ENCODE measurements at regions not wholly inside any gene's neighbourhood (a gene's known extent, or its start where the extent isn't known, plus 50 kb on each side); places are given as distances from the start of the nearest gene placed in this dataset.
A peak's percentile ranks its signal among the peaks of the same experiment; 100 is the strongest.

GRCh38 chr1:99580451-99580850 lies 65.5 kb upstream of the PALMD start:
- Histone ChIP-seq H3K27me3 (no peaks in the 10 kb centered on the region), H3K9me3 (ENCODE audit: low read depth) (no peaks in the 10 kb centered on the region), H3K36me3 (replicated peaks; ENCODE audit: insufficient read depth, low read depth) (no peaks in the 10 kb centered on the region), H3K79me2 (no peaks in the 10 kb centered on the region), H3K4me2 (no peak overlapping the region), H4K20me1 (ENCODE audit: insufficient read depth, poor library complexity, severe bottlenecking) (no peaks in the 10 kb centered on the region), H3K4me3 (no peak overlapping the region), H3K4me1 (ENCODE audit: insufficient read depth) (no peaks in the 10 kb centered on the region), H2AFZ (no peak overlapping the region), H3K9me2 (replicated peaks; ENCODE audit: insufficient read depth) (no peaks in the 10 kb centered on the region), H3K27ac (no peak overlapping the region)
- TF ChIP-seq EZH2phosphoT487 (IDR thresholded peaks at IDR 0.05; ENCODE audit: low read depth, severe bottlenecking, unreplicated experiment) (no peak), CTCF (IDR thresholded peaks at IDR 0.05; ENCODE audit: poor library complexity) (no peak), EZH2 (IDR thresholded peaks at IDR 0.05; ENCODE audit: borderline replicate concordance) (no peak)
- 87% methylated on average over 6 of the region's 6 CpGs for WGBS (ENCODE audit: low lambda C conversion rate, missing lambda C conversion rate)
- DNase-seq (ENCODE audit: low spot score) = peak; percentile 44

GRCh38 chr1:99587008-99587407 lies 58.9 kb upstream of the PALMD start:
- Histone ChIP-seq H3K36me3 (replicated peaks; ENCODE audit: insufficient read depth, low read depth) (no peaks in the 10 kb centered on the region), H3K27me3 (no peaks in the 10 kb centered on the region), H3K4me2 (no peak overlapping the region), H2AFZ (no peak overlapping the region), H3K9me2 (replicated peaks; ENCODE audit: insufficient read depth) (no peaks in the 10 kb centered on the region), H4K20me1 (ENCODE audit: insufficient read depth, poor library complexity, severe bottlenecking) (no peaks in the 10 kb centered on the region), H3K79me2 (no peaks in the 10 kb centered on the region), H3K4me1 (ENCODE audit: insufficient read depth) (no peaks in the 10 kb centered on the region), H3K4me3 (no peak overlapping the region), H3K27ac (no peak overlapping the region), H3K9me3 (ENCODE audit: low read depth) (no peaks in the 10 kb centered on the region)
- TF ChIP-seq EZH2 (IDR thresholded peaks at IDR 0.05; ENCODE audit: borderline replicate concordance) (no peak), CTCF (IDR thresholded peaks at IDR 0.05; ENCODE audit: poor library complexity) (no peak), EZH2phosphoT487 (IDR thresholded peaks at IDR 0.05; ENCODE audit: low read depth, severe bottlenecking, unreplicated experiment) (no peak)
- 57% methylated on average over 4 of the region's 4 CpGs for WGBS (ENCODE audit: low lambda C conversion rate, missing lambda C conversion rate)
- DNase-seq (ENCODE audit: low spot score) = no peak

- Histone ChIP-seq H2AFZ (no peak overlapping the region), H3K27ac (peak overlapping the region; percentile 65), H3K36me3 (replicated peaks; ENCODE audit: insufficient read depth, low read depth) (no peaks in the 10 kb centered on the region), H3K9me2 (replicated peaks; ENCODE audit: insufficient read depth) (no peaks in the 10 kb centered on the region), H3K27me3 (no peaks in the 10 kb centered on the region), H3K79me2 (no peaks in the 10 kb centered on the region), H3K4me3 (no peak overlapping the region), H3K9me3 (ENCODE audit: low read depth) (no peaks in the 10 kb centered on the region), H4K20me1 (ENCODE audit: insufficient read depth, poor library complexity, severe bottlenecking) (no peaks in the 10 kb centered on the region), H3K4me1 (ENCODE audit: insufficient read depth) (no peaks in the 10 kb centered on the region), H3K4me2 (peak overlapping the region; percentile 28)
- DNase-seq (ENCODE audit: low spot score) = peak; percentile 31
- no peak for TF ChIP-seq EZH2 (IDR thresholded peaks at IDR 0.05; ENCODE audit: borderline replicate concordance)
- TF ChIP-seq EZH2phosphoT487 (IDR thresholded peaks at IDR 0.05; ENCODE audit: low read depth, severe bottlenecking, unreplicated experiment) = no peak
- TF ChIP-seq CTCF (IDR thresholded peaks at IDR 0.05; ENCODE audit: poor library complexity) = no peak
- 62% methylated on average over 4 of the region's 4 CpGs for WGBS (ENCODE audit: low lambda C conversion rate, missing lambda C conversion rate)
These were observed 56.7 kb upstream of the PALMD start for GRCh38 chr1:99589186-99589636.
